ENCODE measurements at regions not wholly inside any gene's neighbourhood (a gene's known extent, or its start where the extent isn't known, plus 50 kb on each side); places are given as distances from the start of the nearest gene placed in this dataset.

GRCh38 chr12:87444039-87444438 lies 585.2 kb downstream of the C12orf50 start:
- no peak for TF ChIP-seq CTCF (IDR thresholded peaks at IDR 0.05; ENCODE audit: insufficient read depth, low read length, poor library complexity, severe bottlenecking)
- Histone ChIP-seq H3K36me3 (ENCODE audit: control insufficient read depth, insufficient read depth, low read length) (no peaks in the 10 kb centered on the region), H3K4me3 (ENCODE audit: low read depth, low read length) (no peak overlapping the region), H3K27me3 (ENCODE audit: control insufficient read depth, insufficient read depth, low read length) (no peaks in the 10 kb centered on the region)
- DNase-seq (ENCODE audit: low read depth): no peak

- no peak for TF ChIP-seq CTCF (IDR thresholded peaks at IDR 0.05; ENCODE audit: insufficient read depth, low read length, poor library complexity, severe bottlenecking)
- no peak for DNase-seq (ENCODE audit: low read depth)
- Histone ChIP-seq H3K4me3 (ENCODE audit: low read depth, low read length) (no peak overlapping the region), H3K36me3 (ENCODE audit: control insufficient read depth, insufficient read depth, low read length) (no peaks in the 10 kb centered on the region), H3K27me3 (ENCODE audit: control insufficient read depth, insufficient read depth, low read length) (no peaks in the 10 kb centered on the region)
Measured at GRCh38 chr12:87441511-87441910, 587.7 kb downstream of the C12orf50 start.

GRCh38 chr12:87439990-87440827 lies 589.0 kb downstream of the C12orf50 start:
- TF ChIP-seq CTCF (IDR thresholded peaks at IDR 0.05; ENCODE audit: insufficient read depth, low read length, poor library complexity, severe bottlenecking): no peak
- DNase-seq (ENCODE audit: low read depth): peak; percentile 95
- no peak overlapping the region for H3K4me3 ChIP-seq (ENCODE audit: low read depth, low read length)
- no peaks in the 10 kb centered on the region for H3K27me3 ChIP-seq (ENCODE audit: control insufficient read depth, insufficient read depth, low read length)
- H3K36me3 ChIP-seq (ENCODE audit: control insufficient read depth, insufficient read depth, low read length): no peaks in the 10 kb centered on the region

GRCh38 chr12:87430444-87430843 lies 598.8 kb downstream of the C12orf50 start:
- no peak for DNase-seq (ENCODE audit: low read depth)
- Histone ChIP-seq H3K4me3 (ENCODE audit: low read depth, low read length) (no peak overlapping the region), H3K36me3 (ENCODE audit: control insufficient read depth, insufficient read depth, low read length) (no peaks in the 10 kb centered on the region), H3K27me3 (ENCODE audit: control insufficient read depth, insufficient read depth, low read length) (no peaks in the 10 kb centered on the region)
- no peak for TF ChIP-seq CTCF (IDR thresholded peaks at IDR 0.05; ENCODE audit: insufficient read depth, low read length, poor library complexity, severe bottlenecking)

GRCh38 chr12:87428701-87429277 lies 600.4 kb downstream of the C12orf50 start:
- no peak for DNase-seq (ENCODE audit: low read depth)
- H3K36me3 ChIP-seq (ENCODE audit: control insufficient read depth, insufficient read depth, low read length): no peaks in the 10 kb centered on the region
- no peak for TF ChIP-seq CTCF (IDR thresholded peaks at IDR 0.05; ENCODE audit: insufficient read depth, low read length, poor library complexity, severe bottlenecking)
- H3K27me3 ChIP-seq (ENCODE audit: control insufficient read depth, insufficient read depth, low read length): no peaks in the 10 kb centered on the region
- no peak overlapping the region for H3K4me3 ChIP-seq (ENCODE audit: low read depth, low read length)
